B cell (primary cell): ENCODE measurements at regions not wholly inside any gene's neighbourhood (a gene's known extent, or its start where the extent isn't known, plus 50 kb on each side); places are given as distances from the start of the nearest gene placed in this dataset.

ENCODE experiments used
- ATAC-seq: fragments of 200-7000 bp; cut with Tn5 transposase; one replicate; pipeline ENCODE4 v1.10.0; 2021; ENCODE audit warnings: low read depth, mild to moderate bottlenecking, moderate number of reproducible peaks, moderate library complexity
- CTCF ChIA-PET: fragments of 350-600 bp; sonication (Branson Sonifier 250); formaldehyde crosslinking; loops from one replicate; lab custom pipeline; 2021; ENCODE audit warnings: antibody characterized with exemption, inconsistent platforms; lab: Charles Lee
- POLR2A ChIA-PET: fragments of 350-600 bp; sonication (Branson Sonifier 250); formaldehyde crosslinking; loops from one replicate; lab custom pipeline; 2021; ENCODE audit warnings: antibody characterized with exemption; lab: Charles Lee
- DNase-seq: peaks from one replicate; pipeline ENCODE4 v3.0.0; 2013
- H2AFZ ChIP-seq: 2 replicates; pipeline ENCODE4 v1.6.1; 2012; ENCODE audit warnings: mild to moderate bottlenecking, low read depth, low read length; ENCODE audit not compliant: insufficient read depth, poor library complexity, severe bottlenecking
- H3K27ac ChIP-seq, 2 donors: 1 replicate in 1 of 2; 2 replicates in 1 of 2; pipeline ENCODE4 v1.5.1; 2012 to 2013; ENCODE audit warnings: low read length in 2 of 2, mild to moderate bottlenecking in 2 of 2, moderate library complexity in 1 of 2
- H3K27me3 ChIP-seq, 4 experiments: fragments of 200-600 bp in 1 of 4; sonication (generic) in 1 of 4; replicated peaks in 1 of 4; 1 replicate in 2 of 4; 2 replicates in 2 of 4; pipeline versions ENCODE4 v1.6.1 to v1.7.0; 2013 to 2016; ENCODE audit warnings: low read length in 3 of 4, mild to moderate bottlenecking in 2 of 4, mixed read lengths in 1 of 4, moderate library complexity in 1 of 4; ENCODE audit not compliant: insufficient read depth in 4 of 4, control insufficient read depth in 3 of 4; ENCODE audit errors: control extremely low read depth in 1 of 4
- H3K36me3 ChIP-seq, 2 experiments: replicated peaks in 1 of 2; 1 replicate in 1 of 2; 2 replicates in 1 of 2; pipeline versions ENCODE4 v1.6.1 to v1.7.1; 2013; ENCODE audit warnings: low read length in 1 of 2; ENCODE audit not compliant: insufficient read depth in 2 of 2, control insufficient read depth in 1 of 2; ENCODE audit errors: control extremely low read depth in 1 of 2, extremely low read depth in 1 of 2
- H3K4me1 ChIP-seq, 2 donors: fragments of 200-600 bp in 1 of 2; sonication (generic) in 1 of 2; 1 replicate in 1 of 2; 2 replicates in 1 of 2; pipeline versions ENCODE4 v1.5.1 to v1.6.1; 2013 to 2017; ENCODE audit warnings: low read length in 2 of 2; ENCODE audit not compliant: control insufficient read depth in 2 of 2, insufficient read depth in 2 of 2
- H3K4me2 ChIP-seq: replicated peaks from 2 replicates; pipeline ENCODE3; 2012; ENCODE audit warnings: mild to moderate bottlenecking, low read depth, low read length; ENCODE audit not compliant: poor library complexity, severe bottlenecking
- H3K4me3 ChIP-seq, 5 experiments: fragments of 200-600 bp in 1 of 5; sonication (generic) in 1 of 5; 1 replicate in 3 of 5; 2 replicates in 2 of 5; pipeline versions ENCODE4 v1.5.1 to v1.7.0; 2011 to 2016; ENCODE audit warnings: low read length in 4 of 5, mild to moderate bottlenecking in 4 of 5, low read depth in 2 of 5, control low read depth in 1 of 5, moderate library complexity in 1 of 5; ENCODE audit not compliant: insufficient read depth in 1 of 5; ENCODE audit errors: control extremely low read depth in 1 of 5, extremely low read depth in 1 of 5
- H3K79me2 ChIP-seq: fragments of 200-600 bp; sonication (generic); one replicate; pipeline ENCODE4 v1.6.0; 2016; ENCODE audit warnings: low read length; ENCODE audit not compliant: control insufficient read depth, insufficient read depth
- H3K9ac ChIP-seq: fragments of 200-600 bp; sonication (generic); 2 replicates; pipeline ENCODE4 v1.6.1; 2017; ENCODE audit warnings: mild to moderate bottlenecking, low read length, moderate library complexity
- H3K9me3 ChIP-seq, 3 donors: one replicate each; pipeline versions ENCODE4 v1.6.1 to v1.7.1; 2013; ENCODE audit warnings: low read length in 2 of 3; ENCODE audit not compliant: control insufficient read depth in 2 of 3, insufficient read depth in 1 of 3; ENCODE audit errors: control extremely low read depth in 1 of 3
- H4K20me1 ChIP-seq: 2 replicates; pipeline ENCODE4 v1.6.0; 2012; ENCODE audit warnings: mild to moderate bottlenecking, low read length; ENCODE audit not compliant: insufficient read depth, control insufficient read depth, poor library complexity, severe bottlenecking
- H3K27ac Mint-ChIP-seq: one replicate; pipeline ENCODE4 v1.8.0; 2021; ENCODE audit warnings: mixed read lengths
- H3K27me3 Mint-ChIP-seq: one replicate; pipeline ENCODE4 v1.8.0; 2021; ENCODE audit warnings: mixed read lengths
- H3K4me1 Mint-ChIP-seq: one replicate; pipeline ENCODE4 v1.8.0; 2021; ENCODE audit warnings: mixed read lengths
- H3K4me3 Mint-ChIP-seq: one replicate; pipeline ENCODE4 v1.8.0; 2021; ENCODE audit warnings: mixed read lengths
- H3K9me3 Mint-ChIP-seq: one replicate; pipeline ENCODE4 v1.8.0; 2022; ENCODE audit warnings: mixed read lengths; ENCODE audit not compliant: insufficient read depth
- EZH2 ChIP-seq: IDR thresholded peaks from 2 replicates; pipeline ENCODE4 v1.6.1; 2012; ENCODE audit warnings: borderline replicate concordance, low read depth, mild to moderate bottlenecking, moderate library complexity, low read length; ENCODE audit not compliant: insufficient read depth, poor library complexity, severe bottlenecking
- WGBS: methylation state at CpG from one replicate; pipeline ENCODE4 v1.1.5; 2013; ENCODE audit warnings: missing lambda C conversion rate; ENCODE audit not compliant: insufficient coverage; 5-methylcytosine and 5-hydroxymethylcytosine counted together
- intact Hi-C: fragments of 100-400 bp; cut with micrococcal nuclease; formaldehyde crosslinking; loops from one replicate; pipeline ENCODE4 v1.10.0; 2022
- TF ChIP-seq, protein P1 (sequence below): fragments of 200-600 bp; IDR thresholded peaks from one replicate; pipeline ENCODE4 v1.8.0; 2022; ENCODE audit warnings: antibody characterized with exemption, mild to moderate bottlenecking

DNA sequence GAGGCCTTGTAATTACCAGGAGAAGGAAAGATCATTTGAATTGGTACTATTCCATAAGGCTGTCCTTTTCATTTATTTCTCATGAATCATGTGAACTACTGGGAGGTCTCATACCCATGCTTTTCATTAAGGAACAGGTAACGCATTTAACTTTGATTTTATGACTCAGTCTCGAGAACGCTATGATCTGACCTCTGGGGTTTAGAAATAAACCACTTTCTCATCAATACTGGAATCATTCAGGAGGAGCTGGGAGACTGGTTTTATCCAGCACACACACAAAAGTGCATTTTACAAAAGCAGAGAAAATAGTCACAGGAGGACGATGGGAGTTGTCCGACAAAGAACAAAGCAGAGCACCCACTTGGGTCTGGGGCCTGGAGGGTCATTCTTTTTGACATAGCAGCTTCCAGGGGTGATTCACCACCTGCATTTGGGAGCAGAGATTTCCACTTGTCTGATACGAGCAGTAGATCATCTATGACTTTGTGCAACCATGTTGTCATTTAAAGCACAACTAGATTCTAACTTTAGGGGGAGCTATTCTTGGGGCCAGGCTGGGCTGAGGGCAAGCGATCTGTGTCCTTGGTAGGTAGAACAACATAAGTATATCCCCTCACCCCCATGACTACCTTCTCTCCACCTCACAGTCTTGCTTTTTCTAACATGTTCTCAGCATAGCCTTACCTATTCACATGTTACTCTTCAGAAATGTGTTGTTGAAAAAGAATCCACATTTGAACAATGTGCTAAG is 95.9 kb upstream of the SCG2 start:
- no peak overlapping the region for H3K4me3 Mint-ChIP-seq
- intact Hi-C loops = no loop called here
- H3K36me3 ChIP-seq = no peaks in the 10 kb centered on the region
- WGBS = 100% methylated on average over 2 of the region's 7 CpGs
- ChIA-PET CTCF (interaction anchor here (1.5 kb wide), 1 partner anchor 953 kb away, joined by 3 read pairs; no protein-coding TSS in a partner anchor), POLR2A (no interaction called here)
- no peak overlapping the region for H3K27ac ChIP-seq
- H2AFZ ChIP-seq = no peak overlapping the region
- H3K27me3 Mint-ChIP-seq = no peaks in the 10 kb centered on the region
- H4K20me1 ChIP-seq = no peaks in the 10 kb centered on the region
- H3K4me3 ChIP-seq = no peak overlapping the region
- H3K4me1 ChIP-seq = no peaks in the 10 kb centered on the region
- no peak overlapping the region for H3K9ac ChIP-seq
- no peak for TF ChIP-seq EZH2
- TF ChIP-seq, protein P1, sequence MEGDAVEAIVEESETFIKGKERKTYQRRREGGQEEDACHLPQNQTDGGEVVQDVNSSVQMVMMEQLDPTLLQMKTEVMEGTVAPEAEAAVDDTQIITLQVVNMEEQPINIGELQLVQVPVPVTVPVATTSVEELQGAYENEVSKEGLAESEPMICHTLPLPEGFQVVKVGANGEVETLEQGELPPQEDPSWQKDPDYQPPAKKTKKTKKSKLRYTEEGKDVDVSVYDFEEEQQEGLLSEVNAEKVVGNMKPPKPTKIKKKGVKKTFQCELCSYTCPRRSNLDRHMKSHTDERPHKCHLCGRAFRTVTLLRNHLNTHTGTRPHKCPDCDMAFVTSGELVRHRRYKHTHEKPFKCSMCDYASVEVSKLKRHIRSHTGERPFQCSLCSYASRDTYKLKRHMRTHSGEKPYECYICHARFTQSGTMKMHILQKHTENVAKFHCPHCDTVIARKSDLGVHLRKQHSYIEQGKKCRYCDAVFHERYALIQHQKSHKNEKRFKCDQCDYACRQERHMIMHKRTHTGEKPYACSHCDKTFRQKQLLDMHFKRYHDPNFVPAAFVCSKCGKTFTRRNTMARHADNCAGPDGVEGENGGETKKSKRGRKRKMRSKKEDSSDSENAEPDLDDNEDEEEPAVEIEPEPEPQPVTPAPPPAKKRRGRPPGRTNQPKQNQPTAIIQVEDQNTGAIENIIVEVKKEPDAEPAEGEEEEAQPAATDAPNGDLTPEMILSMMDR = no peak
- no peak for ATAC-seq
- no peaks in the 10 kb centered on the region for H3K9me3 ChIP-seq
- H3K27me3 ChIP-seq = no peaks in the 10 kb centered on the region
- H3K79me2 ChIP-seq = no peaks in the 10 kb centered on the region
- no peak overlapping the region for H3K27ac Mint-ChIP-seq
- no peak overlapping the region for H3K4me2 ChIP-seq
- H3K4me1 Mint-ChIP-seq = peaks cover 2% of the 10 kb centered on the region
- DNase-seq = no peak
- no peaks in the 10 kb centered on the region for H3K9me3 Mint-ChIP-seq

DNA sequence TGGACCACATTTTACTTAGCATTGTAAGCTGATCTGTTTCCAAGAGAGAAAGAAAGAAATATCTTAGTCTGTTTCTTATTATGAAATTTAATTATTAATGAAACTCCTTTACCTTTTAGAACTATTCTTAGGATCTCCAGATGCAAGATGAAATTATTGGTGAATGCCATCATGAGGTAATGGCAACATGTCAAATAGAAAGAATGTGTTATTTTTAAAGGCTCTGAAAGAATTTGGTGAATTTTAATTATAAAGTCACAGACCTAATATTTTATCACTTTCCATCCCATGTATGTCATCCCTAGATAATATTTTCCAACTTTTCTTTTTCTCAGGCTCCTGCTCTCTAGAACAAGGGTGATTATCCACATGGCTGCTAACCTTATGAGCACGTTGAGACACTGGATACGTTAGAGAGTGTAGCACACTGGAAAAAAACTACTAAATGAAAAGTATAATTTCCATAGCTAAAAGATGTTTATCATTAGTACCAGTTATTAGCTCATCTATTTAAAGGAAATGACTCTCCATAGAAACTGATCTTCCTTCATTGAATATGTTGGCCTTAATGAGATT is 95.2 kb upstream of the SCG2 start:
- Histone ChIP-seq H3K79me2 (no peaks in the 10 kb centered on the region), H3K27ac (no peak overlapping the region), H3K27me3 (no peaks in the 10 kb centered on the region), H3K4me1 (no peaks in the 10 kb centered on the region), H3K9me3 (no peaks in the 10 kb centered on the region), H3K36me3 (no peaks in the 10 kb centered on the region), H4K20me1 (no peaks in the 10 kb centered on the region), H3K9ac (no peak overlapping the region), H3K4me2 (no peak overlapping the region), H3K4me3 (no peak overlapping the region), H2AFZ (no peak overlapping the region)
- CTCF ChIA-PET = interaction anchor here (1.5 kb wide), 1 partner anchor 953 kb away, joined by 3 read pairs; no protein-coding TSS in a partner anchor
- POLR2A ChIA-PET = no interaction called here
- TF ChIP-seq, protein P1 = no peak
- TF ChIP-seq EZH2 = no peak
- Mint-ChIP-seq H3K27me3 (no peaks in the 10 kb centered on the region), H3K4me1 (peaks cover 2% of the 10 kb centered on the region), H3K9me3 (no peaks in the 10 kb centered on the region), H3K4me3 (no peak overlapping the region), H3K27ac (no peak overlapping the region)
- no CpG with 5 or more reads among the region's 2 CpGs for WGBS
- DNase-seq (no peak), ATAC-seq (no peak)
- intact Hi-C loops = no loop called here
